NB4 (cell line): ENCODE measurements at regions not wholly inside any gene's neighbourhood (a gene's known extent, or its start where the extent isn't known, plus 50 kb on each side); places are given as distances from the start of the nearest gene placed in this dataset.

Experiments used
- DNase-seq: peaks from one replicate; pipeline ENCODE4 v3.0.0; 2010; ENCODE audit warnings: low read depth
- H3K4me3 ChIP-seq: one replicate; pipeline ENCODE4 v1.5.1; 2011; ENCODE audit warnings: mild to moderate bottlenecking, low read depth, low read length, moderate library complexity
- CTCF ChIP-seq: IDR thresholded peaks from one replicate; pipeline ENCODE4 v1.5.1; 2012; ENCODE audit warnings: low read depth, low read length
- MYC ChIP-seq: IDR thresholded peaks from 2 replicates; pipeline ENCODE4 v1.6.1; 2011; ENCODE audit warnings: low read depth, low read length
- POLR2A ChIP-seq: IDR thresholded peaks from 2 replicates; pipeline ENCODE4 v1.6.1; 2011; ENCODE audit warnings: mild to moderate bottlenecking; ENCODE audit not compliant: insufficient read length; ENCODE audit errors: extremely low read depth
- TF ChIP-seq, protein P1 (sequence below): IDR thresholded peaks from 2 replicates; pipeline ENCODE4 v1.6.1; 2011; ENCODE audit warnings: low read depth, low read length

DNA sequence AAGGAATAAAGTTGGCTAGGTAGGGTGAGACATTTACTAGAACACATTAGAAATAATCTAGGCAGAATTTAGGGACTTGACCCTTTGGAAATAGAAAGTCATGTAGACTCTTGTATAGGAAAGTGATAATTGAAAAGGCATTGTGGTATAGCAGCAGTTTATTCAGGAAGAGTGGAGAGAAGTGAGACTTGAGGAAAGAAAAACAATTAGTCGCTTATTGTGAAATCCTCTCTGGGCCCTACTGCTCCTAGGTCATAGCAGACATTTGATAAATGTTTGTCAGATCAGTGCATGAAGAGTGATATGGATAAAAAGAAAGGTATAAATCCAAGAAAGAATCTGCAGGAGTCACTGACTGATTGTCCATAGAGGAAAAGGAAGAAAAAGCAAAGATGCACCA lies 337.6 kb downstream of the HNRNPD start:
- TF ChIP-seq MYC = no peak
- TF ChIP-seq POLR2A = no peak
- TF ChIP-seq CTCF = no peak
- TF ChIP-seq, protein P1, sequence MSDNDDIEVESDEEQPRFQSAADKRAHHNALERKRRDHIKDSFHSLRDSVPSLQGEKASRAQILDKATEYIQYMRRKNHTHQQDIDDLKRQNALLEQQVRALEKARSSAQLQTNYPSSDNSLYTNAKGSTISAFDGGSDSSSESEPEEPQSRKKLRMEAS = no peak
- H3K4me3 ChIP-seq = no peak overlapping the region
- no peak for DNase-seq

- TF ChIP-seq, protein P1 = no peak
- no peak for TF ChIP-seq POLR2A
- no peak for DNase-seq
- no peak overlapping the region for H3K4me3 ChIP-seq
Measured at GRCh38 chr4:82034878-82035277, 338.9 kb downstream of the HNRNPD start.

GRCh38 chr4:82033862-82034261 lies 339.9 kb downstream of the HNRNPD start:
- no peak for DNase-seq
- H3K4me3 ChIP-seq = no peak overlapping the region
- TF ChIP-seq MYC (no peak), CTCF (no peak), POLR2A (no peak)
- TF ChIP-seq, protein P1 = no peak

GRCh38 chr4:82031376-82031927 lies 342.3 kb downstream of the HNRNPD start:
- H3K4me3 ChIP-seq = no peak overlapping the region
- TF ChIP-seq MYC (no peak), POLR2A (no peak), CTCF (no peak)
- TF ChIP-seq, protein P1 = no peak
- DNase-seq = no peak

DNA sequence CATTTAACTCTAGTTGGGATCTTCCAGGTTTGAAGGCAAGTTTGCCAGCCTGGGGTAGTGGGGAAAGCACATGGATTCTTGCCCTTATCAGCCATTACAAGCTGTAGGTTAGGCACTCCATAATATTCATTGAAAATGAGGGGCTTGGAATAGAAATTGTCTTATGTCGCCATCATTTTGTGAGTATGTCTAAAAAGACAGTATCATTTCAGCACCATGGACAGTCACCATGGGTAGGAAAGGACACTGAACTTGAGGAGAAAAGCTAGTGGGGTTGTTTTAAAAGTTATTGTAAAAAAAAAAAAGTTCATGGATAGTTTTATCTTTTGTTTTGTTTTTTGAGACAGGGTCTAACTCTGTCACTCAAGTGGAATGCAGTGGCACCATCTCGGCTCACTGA lies 356.1 kb downstream of the HNRNPD start:
- peak; percentile 48 for DNase-seq
- H3K4me3 ChIP-seq = no peak overlapping the region
- TF ChIP-seq POLR2A (no peak), CTCF (no peak), MYC (no peak)
- TF ChIP-seq, protein P1 = no peak

DNA sequence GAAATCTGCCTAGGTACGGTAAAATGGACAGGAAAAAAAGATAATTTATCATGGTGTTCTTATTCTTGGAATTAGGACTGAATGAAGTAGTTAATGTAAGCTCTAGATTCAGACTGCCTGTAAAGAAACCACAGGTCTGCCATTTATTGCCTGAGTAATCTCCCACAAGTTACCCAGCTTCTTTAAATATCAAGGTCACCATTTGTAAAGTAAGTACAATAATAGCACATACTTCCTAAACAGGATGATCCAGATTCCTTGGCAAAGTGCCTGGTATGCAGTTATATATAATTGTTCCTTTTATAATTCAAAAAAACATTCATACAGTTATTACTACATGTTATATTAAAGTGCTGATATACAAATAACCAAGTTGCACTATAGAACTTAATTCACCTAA lies 368.6 kb downstream of the HNRNPD start:
- no peak for TF ChIP-seq CTCF
- TF ChIP-seq, protein P1 = no peak
- no peak for TF ChIP-seq MYC
- TF ChIP-seq POLR2A = no peak
- DNase-seq = no peak
- H3K4me3 ChIP-seq = no peak overlapping the region
